HG03571 (cell line): ENCODE measurements at regions not wholly inside any gene's neighbourhood (a gene's known extent, or its start where the extent isn't known, plus 50 kb on each side); places are given as distances from the start of the nearest gene placed in this dataset.
A peak's percentile ranks its signal among the peaks of the same experiment; 100 is the strongest.

Experiments used
- ATAC-seq: cut with Tn5 transposase; IDR thresholded peaks from one replicate; pipeline ENCODE4 v1.9.1; 2021; ENCODE audit not compliant: unreplicated experiment

DNA sequence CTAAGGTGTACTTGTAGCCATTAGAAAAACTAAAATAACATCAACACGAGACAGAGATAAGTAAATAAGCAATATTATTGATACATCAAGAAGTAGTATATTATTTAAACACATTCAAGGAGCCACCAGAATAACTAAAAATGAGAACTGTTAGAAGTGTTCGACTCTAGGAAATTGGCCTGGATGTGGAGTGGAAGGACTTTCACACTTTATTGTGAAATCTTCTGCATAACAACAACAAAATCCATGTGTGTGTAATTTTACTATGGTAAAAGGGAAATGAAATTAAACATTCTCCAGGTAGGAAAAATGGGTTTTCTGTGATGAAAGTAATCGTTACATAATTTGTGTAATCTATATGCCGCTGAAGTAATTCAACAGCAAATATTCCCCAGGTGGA, 96.3 kb upstream of the RNF152 start:
- ATAC-seq, result no peak

DNA sequence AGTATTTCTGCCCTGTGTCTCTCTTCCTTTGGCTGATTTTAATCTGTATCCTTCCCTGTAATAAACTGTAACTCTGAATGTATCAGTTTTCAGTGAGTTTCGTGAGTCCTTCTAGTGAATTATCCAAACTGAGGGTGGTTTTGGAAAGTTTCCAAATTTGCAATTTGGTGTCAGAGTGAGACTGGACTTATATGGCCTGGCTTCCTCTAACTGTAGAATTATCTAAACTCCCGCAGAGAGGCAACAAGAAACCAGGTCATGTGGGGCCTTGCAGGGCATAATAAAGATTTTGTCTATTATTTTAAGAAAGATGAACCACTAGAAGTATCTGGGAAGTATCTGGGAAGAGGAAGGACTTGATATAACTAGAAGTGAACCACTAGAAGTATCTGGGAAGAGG, 95.3 kb upstream of the RNF152 start:
- ATAC-seq, result no peak

- no peak for ATAC-seq
Observed at GRCh38 chr18:61985681-61986080, 92.9 kb upstream of the RNF152 start.

DNA sequence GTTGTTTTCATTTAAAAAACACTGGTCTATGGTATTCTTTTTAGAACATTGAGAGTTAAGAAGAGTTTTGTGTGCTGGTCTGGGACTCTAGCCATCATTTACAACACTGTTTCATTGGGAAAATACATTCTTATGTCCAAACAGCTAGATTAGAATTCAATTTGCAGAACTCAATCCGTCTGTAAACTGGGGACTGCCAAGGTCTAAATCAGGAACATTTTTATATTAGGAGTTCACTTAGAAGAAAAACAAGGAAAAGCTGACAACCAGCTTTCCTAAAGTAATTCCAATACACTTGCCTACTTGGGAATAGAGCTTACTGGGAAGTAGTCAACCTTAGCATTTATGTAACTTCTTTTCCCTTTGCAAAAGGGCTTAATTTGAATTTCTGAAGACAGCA, 91.5 kb upstream of the RNF152 start:
- ATAC-seq, result no peak

GRCh38 chr18:61982475-61982874, 89.7 kb upstream of the RNF152 start:
- no peak for ATAC-seq

GRCh38 chr18:61980355-61980754, 87.5 kb upstream of the RNF152 start:
- ATAC-seq, result no peak

GRCh38 chr18:61975526-61976326, 82.9 kb upstream of the RNF152 start:
- no peak for ATAC-seq

- no peak for ATAC-seq
Observed at GRCh38 chr18:61973273-61974115, 80.7 kb upstream of the RNF152 start.

DNA sequence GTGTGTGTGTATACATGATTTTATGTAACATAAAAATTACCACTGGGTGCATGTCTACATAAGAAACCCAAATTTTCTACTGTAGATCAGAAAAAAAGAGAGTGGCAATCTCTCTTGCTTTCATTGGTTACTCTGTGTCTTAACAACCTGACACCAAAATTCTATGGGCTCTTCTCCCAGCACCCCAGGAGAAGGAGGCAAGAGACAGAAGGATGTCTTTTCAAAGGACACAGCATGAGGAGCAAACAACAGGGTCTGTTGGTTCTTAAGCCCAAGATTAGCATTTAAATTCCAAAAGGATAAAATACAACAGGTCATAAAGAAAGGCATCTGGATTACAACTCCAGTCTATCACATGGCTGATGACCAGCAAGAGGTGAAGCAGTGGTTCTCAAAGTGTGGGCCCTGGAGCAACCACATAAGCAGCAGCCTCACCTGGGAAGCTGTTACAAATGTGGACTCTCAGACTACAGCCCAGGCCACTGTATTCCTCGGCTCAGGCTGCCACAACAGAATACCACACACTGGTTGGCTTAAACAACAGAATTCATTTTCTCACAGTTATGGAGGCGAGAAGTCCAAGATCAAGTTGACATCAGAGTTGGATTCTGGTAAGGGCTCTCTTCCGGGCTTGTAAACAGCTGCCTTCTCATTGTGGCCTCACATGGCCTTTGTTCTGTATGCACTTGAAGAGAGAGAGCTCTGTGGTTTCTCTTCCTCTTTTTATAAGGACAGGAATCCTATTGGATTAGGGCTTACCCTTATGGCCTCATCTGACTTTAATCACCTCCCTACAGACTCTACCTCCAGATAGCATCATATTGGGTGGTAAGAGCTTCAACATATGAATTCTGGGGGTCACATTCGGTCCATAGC, 79.8 kb upstream of the RNF152 start:
- ATAC-seq, result peak; percentile 76

DNA sequence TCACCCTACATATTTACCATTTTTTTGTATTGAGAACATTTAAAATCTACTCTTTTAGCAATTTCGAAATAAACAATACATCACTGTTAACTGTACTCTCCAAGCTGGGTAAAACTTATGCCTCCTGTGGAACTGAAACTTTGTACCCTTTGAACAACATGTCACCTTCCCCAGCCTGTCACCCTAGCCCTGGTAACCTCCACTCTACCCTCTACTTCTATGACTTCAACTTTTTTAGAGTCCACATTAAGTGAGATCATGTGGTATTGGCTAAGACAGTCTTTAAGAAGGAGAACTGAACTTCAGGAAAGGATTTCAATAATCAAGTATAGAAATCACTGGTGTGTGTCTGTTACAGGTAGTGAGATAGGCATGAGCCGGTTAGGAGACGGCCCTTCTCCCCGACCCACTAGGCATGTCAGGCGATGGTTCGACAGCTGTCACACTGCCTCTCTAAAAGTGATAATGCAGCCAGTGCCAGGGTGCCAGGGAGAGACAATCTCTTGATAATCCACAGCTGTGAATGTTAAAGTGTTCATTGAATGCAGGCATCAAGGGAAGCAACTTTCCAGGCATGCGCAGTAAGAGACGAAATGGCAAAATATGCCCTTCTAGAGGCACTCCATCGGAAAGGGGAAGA, 74.6 kb upstream of the RNF152 start:
- ATAC-seq, result no peak

GRCh38 chr18:61965311-61965710, 72.5 kb upstream of the RNF152 start:
- no peak for ATAC-seq

DNA sequence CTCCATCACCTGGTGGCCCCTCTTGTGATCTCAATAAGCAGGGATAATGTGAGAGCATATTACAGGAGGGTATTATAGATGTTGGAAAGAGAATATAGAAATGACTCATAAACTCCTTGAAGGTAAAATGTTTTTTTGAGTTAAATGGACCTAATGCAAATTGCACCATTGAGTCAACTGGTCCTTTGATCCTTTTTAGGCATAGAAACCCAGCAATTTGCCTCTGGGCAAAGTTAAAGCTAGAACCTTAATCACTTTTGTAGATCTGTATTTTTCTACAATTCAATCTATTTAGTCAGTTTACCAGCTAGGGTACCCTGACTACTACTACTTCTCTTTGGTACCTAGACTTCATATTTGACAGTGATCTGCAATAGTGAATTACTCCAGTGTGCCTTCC, 71.8 kb upstream of the RNF152 start:
- no peak for ATAC-seq

DNA sequence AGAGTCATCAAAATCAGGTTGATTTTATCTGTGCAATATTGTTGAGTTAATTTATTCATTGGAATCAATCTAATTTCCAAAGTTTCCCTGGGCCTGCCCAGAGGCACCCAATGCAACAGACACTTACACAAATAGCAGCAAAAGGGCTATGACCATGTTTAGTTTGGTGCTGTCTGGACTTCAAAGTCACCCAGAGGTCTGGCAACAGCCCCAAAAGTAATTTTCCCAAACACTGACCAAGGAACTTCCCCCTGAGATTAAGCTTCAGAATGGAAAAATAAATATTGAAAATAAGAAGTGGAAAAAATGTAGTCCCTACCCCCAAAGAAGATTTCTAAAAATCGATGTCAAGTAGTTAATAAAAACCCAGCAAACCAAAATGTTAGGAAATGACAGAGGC, 70.9 kb upstream of the RNF152 start:
- no peak for ATAC-seq

DNA sequence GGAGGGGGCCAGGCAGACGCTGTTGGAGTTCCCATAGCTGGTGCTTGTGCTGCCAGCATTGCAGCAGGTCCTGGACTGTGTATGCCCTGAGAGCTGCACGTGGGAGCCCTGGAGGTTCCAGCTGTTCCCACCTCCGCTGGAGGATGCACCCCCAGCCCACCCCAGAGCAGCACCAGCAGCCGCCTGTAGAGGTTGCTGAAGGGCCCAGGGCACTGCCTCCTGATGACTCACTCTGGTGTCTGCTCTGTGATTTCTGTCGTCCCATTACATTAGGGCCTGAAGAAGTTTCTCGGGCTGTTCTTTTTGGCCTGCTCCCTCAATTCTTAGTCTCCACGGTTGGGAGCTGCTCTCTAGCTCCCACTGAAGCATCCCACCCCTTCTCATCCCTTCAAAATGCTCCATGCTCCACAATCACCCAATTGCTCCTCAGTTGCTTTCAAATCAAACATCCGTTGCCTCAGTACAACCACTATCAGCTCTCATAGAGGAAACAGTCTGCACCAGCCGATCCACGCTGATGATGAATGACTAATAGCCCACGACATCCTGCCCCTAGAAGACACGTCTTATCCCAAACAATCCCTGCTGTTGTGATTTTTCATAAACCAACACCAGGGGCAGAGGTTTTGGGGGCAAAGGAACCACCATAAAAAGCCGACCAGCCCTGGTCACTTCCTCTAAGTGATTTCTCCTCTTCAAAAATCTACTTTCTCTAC, 65.2 kb upstream of the RNF152 start:
- ATAC-seq, result no peak

- peak; percentile 42 for ATAC-seq
Observed at GRCh38 chr18:61955644-61956043, 62.8 kb upstream of the RNF152 start.

DNA sequence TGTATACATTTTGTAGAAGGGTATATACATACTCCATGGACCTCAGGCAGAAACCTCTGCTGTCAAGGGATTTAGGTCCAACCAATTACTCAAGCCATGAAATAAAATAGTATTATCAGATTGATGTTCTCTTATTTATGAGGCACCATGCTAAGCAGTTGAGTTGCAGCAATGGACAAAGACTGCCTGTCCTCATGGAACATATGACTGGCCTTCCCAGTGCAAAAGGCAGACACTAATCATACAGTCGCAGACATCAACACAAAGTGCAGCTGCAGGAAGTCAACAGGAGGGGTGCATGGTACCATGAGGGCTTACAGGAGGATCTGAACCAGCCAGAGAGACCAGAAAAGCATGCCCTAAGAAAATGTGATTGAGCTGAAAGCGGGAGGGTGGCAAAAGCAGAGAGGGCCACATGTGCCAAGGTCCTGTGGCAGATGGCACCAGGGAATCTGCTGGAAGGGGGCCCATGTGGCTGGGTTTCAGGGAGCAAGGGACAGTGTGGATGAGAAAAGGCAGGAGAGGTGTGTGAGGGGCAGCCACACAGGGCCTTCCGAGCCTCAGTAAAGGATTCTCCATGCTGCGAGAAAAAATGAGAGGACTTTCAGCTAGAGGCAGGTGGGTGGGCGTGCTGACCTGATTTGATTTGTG, 61.4 kb upstream of the RNF152 start:
- no peak for ATAC-seq

GRCh38 chr18:61953641-61954040, 60.8 kb upstream of the RNF152 start:
- ATAC-seq, result no peak

DNA sequence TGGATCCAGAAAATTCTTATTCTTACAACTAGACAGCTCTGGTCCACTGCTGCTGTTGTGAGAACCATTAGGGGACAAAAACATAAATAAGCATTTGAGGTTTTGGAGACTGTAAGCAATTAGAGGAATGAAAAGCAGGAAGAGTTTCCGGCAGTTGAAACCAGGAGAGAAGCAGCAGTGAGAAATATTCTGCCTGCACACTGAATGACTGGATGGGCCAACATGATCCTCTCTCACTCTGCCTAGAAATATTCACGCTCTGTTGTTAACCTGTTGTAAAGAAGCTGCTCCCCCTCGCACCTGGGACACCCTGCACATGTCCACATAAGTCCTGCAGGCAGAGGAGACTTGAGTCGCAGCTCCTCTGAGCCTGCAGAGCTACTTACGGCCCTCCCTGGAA, 60.4 kb upstream of the RNF152 start:
- no peak for ATAC-seq

GRCh38 chr18:61951396-61951795, 58.6 kb upstream of the RNF152 start:
- no peak for ATAC-seq

GRCh38 chr18:61950371-61950770, 57.6 kb upstream of the RNF152 start:
- ATAC-seq, result no peak
